Endodermal cell (in vitro differentiated cells): ENCODE measurements at regions not wholly inside any gene's neighbourhood (a gene's known extent, or its start where the extent isn't known, plus 50 kb on each side); places are given as distances from the start of the nearest gene placed in this dataset.

ENCODE experiments used
- DNase-seq: peaks from one replicate; pipeline ENCODE4 v3.0.0-alpha.2; 2017
- H3K27ac ChIP-seq: 2 replicates; pipeline ENCODE4 v1.5.1; 2013; ENCODE audit warnings: mild to moderate bottlenecking, low read depth, low read length, moderate library complexity
- H3K27me3 ChIP-seq: 2 replicates; pipeline ENCODE4 v1.6.1; 2013; ENCODE audit warnings: mild to moderate bottlenecking, low read length, moderate library complexity; ENCODE audit not compliant: insufficient read depth, control insufficient read depth, poor library complexity, severe bottlenecking
- H3K36me3 ChIP-seq: 2 replicates; pipeline ENCODE4 v1.7.0; 2013; ENCODE audit warnings: mild to moderate bottlenecking, low read length, moderate library complexity; ENCODE audit not compliant: control insufficient read depth, insufficient read depth
- H3K4me1 ChIP-seq: one replicate; pipeline ENCODE4 v1.7.0; 2013; ENCODE audit warnings: low read length; ENCODE audit not compliant: control insufficient read depth, insufficient read depth
- H3K4me3 ChIP-seq: 2 replicates; pipeline ENCODE4 v1.5.1; 2013; ENCODE audit warnings: mild to moderate bottlenecking, low read length, moderate library complexity
- H3K9ac ChIP-seq: 2 replicates; pipeline ENCODE4 v1.6.1; 2013; ENCODE audit warnings: mild to moderate bottlenecking, low read length, moderate library complexity; ENCODE audit not compliant: poor library complexity, severe bottlenecking; ENCODE audit errors: extremely low read depth
- H3K9me3 ChIP-seq: 2 replicates; pipeline ENCODE4 v1.6.1; 2013; ENCODE audit warnings: mild to moderate bottlenecking, low read length, moderate library complexity; ENCODE audit not compliant: control insufficient read depth
- H3K27ac Mint-ChIP-seq: 2 replicates; pipeline ENCODE4 v1.8.0; 2020; ENCODE audit warnings: mixed read lengths
- H3K27me3 Mint-ChIP-seq: 2 replicates; pipeline ENCODE4 v1.8.0; 2021; ENCODE audit warnings: mild to moderate bottlenecking, mixed read lengths; ENCODE audit not compliant: insufficient read depth
- H3K36me3 Mint-ChIP-seq: 2 replicates; pipeline ENCODE4 v1.8.0; 2020; ENCODE audit warnings: low read depth, mixed read lengths
- H3K4me1 Mint-ChIP-seq: 2 replicates; pipeline ENCODE4 v1.8.0; 2020; ENCODE audit warnings: mixed read lengths
- H3K4me3 Mint-ChIP-seq: 2 replicates; pipeline ENCODE4 v1.8.0; 2020; ENCODE audit warnings: mild to moderate bottlenecking, moderate library complexity, mixed read lengths
- H3K9me3 Mint-ChIP-seq: 2 replicates; pipeline ENCODE4 v1.8.0; 2020; ENCODE audit warnings: mild to moderate bottlenecking, mixed read lengths
- CTCF ChIP-seq: fragments of 200-600 bp; sonication (generic); conservative IDR thresholded peaks from 2 replicates; pipeline ENCODE4 v1.5.0; 2021; ENCODE audit warnings: antibody characterized with exemption, mild to moderate bottlenecking
- WGBS, 2 experiments: methylation state at CpG; one replicate each; pipeline versions ENCODE4 v1.1.5 to v1.1.7; 2013; ENCODE audit warnings: missing lambda C conversion rate in 2 of 2, mixed read lengths in 1 of 2; ENCODE audit not compliant: insufficient coverage in 1 of 2, insufficient read length in 1 of 2; 5-methylcytosine and 5-hydroxymethylcytosine counted together

DNA sequence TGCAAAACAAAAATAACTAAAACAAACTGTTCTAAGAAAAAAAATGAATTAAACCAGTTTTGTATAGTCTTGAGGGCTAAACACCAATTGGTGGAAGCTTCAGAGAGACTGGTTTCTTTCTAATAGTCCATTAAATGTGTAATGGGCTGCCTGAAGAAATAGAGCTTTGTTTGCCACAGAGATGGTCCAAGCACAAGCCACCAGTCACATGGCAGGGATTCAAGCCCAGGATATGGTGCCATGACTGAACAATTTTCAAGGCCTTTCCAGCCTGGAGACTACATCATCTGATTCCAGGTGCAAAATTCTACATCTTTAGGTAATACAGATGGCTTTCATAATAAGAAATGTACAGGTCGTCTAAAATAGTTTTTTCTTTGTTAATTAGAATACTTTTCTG lies 355.3 kb downstream of the NR2F1-AS1 start:
- Mint-ChIP-seq H3K4me1 (no peaks in the 10 kb centered on the region), H3K36me3 (no peaks in the 10 kb centered on the region), H3K27me3 (no peaks in the 10 kb centered on the region), H3K4me3 (no peak overlapping the region), H3K9me3 (no peaks in the 10 kb centered on the region), H3K27ac (no peak overlapping the region)
- H3K36me3 ChIP-seq: no peaks in the 10 kb centered on the region
- WGBS, 2 experiments: 67% methylated on average over 1 of the region's 1 CpG; no CpG with 5 or more reads in 1 of the 2 experiments
- H3K9me3 ChIP-seq: no peaks in the 10 kb centered on the region
- no peaks in the 10 kb centered on the region for H3K4me1 ChIP-seq
- H3K27ac ChIP-seq: no peak overlapping the region
- no peaks in the 10 kb centered on the region for H3K27me3 ChIP-seq
- no peak overlapping the region for H3K4me3 ChIP-seq
- H3K9ac ChIP-seq: no peak overlapping the region
- DNase-seq: no peak
- no peak for TF ChIP-seq CTCF

DNA sequence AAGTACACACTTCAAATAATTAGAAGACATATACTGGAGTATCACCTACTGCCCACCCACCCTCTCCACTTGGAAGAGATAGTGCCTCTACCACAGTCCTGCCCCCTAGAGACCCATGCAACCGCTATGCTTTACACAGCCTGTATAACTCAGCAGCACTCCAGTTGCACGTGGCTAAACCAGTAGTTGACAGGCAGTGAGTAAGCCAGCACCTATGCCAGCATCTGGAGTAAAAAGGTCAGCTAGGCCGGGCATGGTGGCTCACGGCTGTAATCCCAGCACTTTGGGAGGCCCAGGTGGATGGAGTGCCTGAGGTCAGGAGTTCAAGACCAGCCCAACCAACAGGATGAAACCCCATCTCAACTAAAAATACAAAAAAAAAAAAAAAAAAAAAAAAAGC lies 356.4 kb downstream of the NR2F1-AS1 start:
- TF ChIP-seq CTCF: no peak
- Mint-ChIP-seq H3K27ac (no peak overlapping the region), H3K4me3 (no peak overlapping the region), H3K4me1 (no peaks in the 10 kb centered on the region), H3K27me3 (no peaks in the 10 kb centered on the region), H3K36me3 (no peaks in the 10 kb centered on the region), H3K9me3 (no peaks in the 10 kb centered on the region)
- Histone ChIP-seq H3K4me3 (no peak overlapping the region), H3K9me3 (no peaks in the 10 kb centered on the region), H3K27ac (no peak overlapping the region), H3K27me3 (no peaks in the 10 kb centered on the region), H3K4me1 (no peaks in the 10 kb centered on the region), H3K9ac (no peak overlapping the region), H3K36me3 (no peaks in the 10 kb centered on the region)
- no peak for DNase-seq
- whole genome bisulfite sequencing, 2 experiments: 80 to 97% methylated on average over 1 to 4 of the region's 4 CpGs

DNA sequence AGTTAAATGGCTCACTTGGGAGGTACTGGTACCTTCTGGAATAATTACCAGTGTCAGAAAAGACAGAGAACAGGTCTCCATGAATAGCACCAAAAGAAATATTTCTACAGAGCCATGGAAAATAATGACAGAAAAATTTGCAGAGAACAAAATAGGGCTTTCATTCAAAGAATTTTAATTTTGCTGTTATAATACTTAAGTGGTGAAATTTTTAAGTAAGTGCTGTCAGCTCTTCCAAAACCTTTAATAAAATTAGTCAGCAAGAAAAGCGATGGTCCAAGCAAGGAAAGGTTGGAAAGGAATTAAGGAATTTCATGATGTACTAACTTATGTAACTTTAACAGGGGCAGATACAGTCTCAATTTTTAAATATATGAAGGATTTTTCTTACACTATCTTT lies 359.2 kb downstream of the NR2F1-AS1 start:
- Histone ChIP-seq H3K9me3 (no peaks in the 10 kb centered on the region), H3K9ac (no peak overlapping the region), H3K4me3 (no peak overlapping the region), H3K36me3 (no peaks in the 10 kb centered on the region), H3K4me1 (no peaks in the 10 kb centered on the region), H3K27ac (no peak overlapping the region), H3K27me3 (no peaks in the 10 kb centered on the region)
- Mint-ChIP-seq H3K27ac (no peak overlapping the region), H3K4me3 (no peak overlapping the region), H3K36me3 (no peaks in the 10 kb centered on the region), H3K4me1 (no peaks in the 10 kb centered on the region), H3K27me3 (no peaks in the 10 kb centered on the region), H3K9me3 (no peaks in the 10 kb centered on the region)
- no peak for DNase-seq
- TF ChIP-seq CTCF: no peak
- WGBS, 2 experiments: 100% methylated on average over 1 of the region's 1 CpG; no CpG with 5 or more reads in 1 of the 2 experiments
